Retinal pigment epithelial cell (primary cell): ENCODE measurements at regions not wholly inside any gene's neighbourhood (a gene's known extent, or its start where the extent isn't known, plus 50 kb on each side); places are given as distances from the start of the nearest gene placed in this dataset.

Source experiments
- DNase-seq: peaks from one replicate; pipeline ENCODE4 v3.0.0-alpha.2; 2010; ENCODE audit warnings: low read depth
- H3K4me3 ChIP-seq: 2 replicates; pipeline ENCODE4 v1.5.1; 2011; ENCODE audit warnings: mild to moderate bottlenecking, low read length, control low read depth, moderate library complexity
- CTCF ChIP-seq: conservative IDR thresholded peaks from 2 replicates; pipeline ENCODE4 v1.5.1; 2011; ENCODE audit warnings: low read depth, low read length, control low read depth, inconsistent platforms

GRCh38 chr13:66138172-66138811 lies 1091.8 kb downstream of the PCDH9 start:
- TF ChIP-seq CTCF: no peak
- DNase-seq: no peak
- no peak overlapping the region for H3K4me3 ChIP-seq

GRCh38 chr13:66137384-66137783 lies 1092.8 kb downstream of the PCDH9 start:
- no peak for DNase-seq
- no peak for TF ChIP-seq CTCF
- no peak overlapping the region for H3K4me3 ChIP-seq

- no peak for DNase-seq
- no peak for TF ChIP-seq CTCF
- H3K4me3 ChIP-seq: no peak overlapping the region
Observed at GRCh38 chr13:66128692-66129269, 1101.4 kb downstream of the PCDH9 start.

- TF ChIP-seq CTCF: no peak
- no peak for DNase-seq
- no peak overlapping the region for H3K4me3 ChIP-seq
Observed at GRCh38 chr13:66128201-66128600, 1101.9 kb downstream of the PCDH9 start.

GRCh38 chr13:66117563-66117962 lies 1112.6 kb downstream of the PCDH9 start:
- no peak for DNase-seq
- no peak overlapping the region for H3K4me3 ChIP-seq
- no peak for TF ChIP-seq CTCF

GRCh38 chr13:66113882-66114526 lies 1116.1 kb downstream of the PCDH9 start:
- DNase-seq: no peak

More at GRCh38 chr13:66113882-66114526, 1116.1 kb downstream of the PCDH9 start:
- TF ChIP-seq CTCF: no peak
- no peak overlapping the region for H3K4me3 ChIP-seq
